ENCODE measurements at regions not wholly inside any gene's neighbourhood (a gene's known extent, or its start where the extent isn't known, plus 50 kb on each side); places are given as distances from the start of the nearest gene placed in this dataset.
"Not testable (repeated sequence)": the region's sequence is repeated elsewhere in the genome, so short reads cannot be mapped to it uniquely, and the experiment has no call there.

DNA sequence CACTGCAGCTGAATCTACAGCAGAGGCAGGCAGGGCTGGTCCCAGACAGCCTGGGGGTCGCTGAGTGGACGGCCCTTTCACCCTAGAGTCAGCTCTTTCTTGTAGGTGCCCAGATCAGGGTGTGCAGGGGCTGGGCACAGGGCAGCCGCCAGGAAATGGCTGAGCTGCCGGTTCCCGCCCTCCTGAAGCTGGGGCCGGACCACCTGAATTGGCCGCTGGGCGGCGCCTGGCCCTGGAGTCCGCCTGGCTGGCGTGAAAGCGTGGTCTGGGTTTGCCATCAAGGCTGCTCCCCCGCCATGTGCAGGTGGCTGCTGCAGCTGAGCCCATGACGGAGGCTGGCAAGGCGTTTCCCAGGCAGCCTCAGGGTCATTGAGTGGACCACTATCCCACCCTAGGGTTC lies 85.7 kb downstream of the POTEM start:
- H2AFZ ChIP-seq (ENCODE audit: low read length); H3K9me3 Mint-ChIP-seq; H3K4me3 Mint-ChIP-seq; H2BK5ac ChIP-seq (ENCODE audit: insufficient read length, low read length); H4K8ac ChIP-seq (replicated peaks; ENCODE audit: insufficient read length, low read depth, low read length); H3K23me2 ChIP-seq (ENCODE audit: insufficient read length, low read depth, low read length, poor library complexity, severe bottlenecking); H3K9ac ChIP-seq (ENCODE audit: extremely low read depth, insufficient read length, low read length); H2BK15ac ChIP-seq (ENCODE audit: low read depth, low read length); H3K27ac Mint-ChIP-seq; H3K27me3 ChIP-seq (ENCODE audit: insufficient read depth, low read length); H3K79me1 ChIP-seq (ENCODE audit: insufficient read depth, low read depth, low read length, poor library complexity, severe bottlenecking); H4K5ac ChIP-seq (ENCODE audit: insufficient read length, low read depth, low read length); H2AK5ac ChIP-seq (ENCODE audit: insufficient read length, low read length); H3K18ac ChIP-seq (ENCODE audit: insufficient read length, low read depth, low read length); H2BK120ac ChIP-seq (ENCODE audit: low read depth, low read length, poor library complexity, severe bottlenecking); H3K14ac ChIP-seq (ENCODE audit: insufficient read depth, low read length); H3K4me2 ChIP-seq (ENCODE audit: insufficient read depth, insufficient read length, low read length); H3K79me2 ChIP-seq (ENCODE audit: insufficient read depth, low read length); H3T11ph ChIP-seq (ENCODE audit: low read length); H3K27me3 Mint-ChIP-seq (ENCODE audit: low read depth); H2BK20ac ChIP-seq (ENCODE audit: low read depth, low read length, poor library complexity, severe bottlenecking); H3K27ac ChIP-seq (ENCODE audit: insufficient read length, low read depth, low read length); H3K23ac ChIP-seq (ENCODE audit: insufficient read length, low read depth, low read length); H4K20me1 ChIP-seq (ENCODE audit: control insufficient read depth, insufficient read depth, insufficient read length); DNase-seq; H3K4me1 ChIP-seq (ENCODE audit: insufficient read depth, low read length); H2BK12ac ChIP-seq (ENCODE audit: insufficient read length, low read depth, low read length); H3K4me1 Mint-ChIP-seq; H3K36me3 Mint-ChIP-seq (ENCODE audit: insufficient read depth in 1 of 3, low read depth in 3 of 3); H4K91ac ChIP-seq (ENCODE audit: insufficient read length, low read depth, low read length); H3K56ac ChIP-seq (ENCODE audit: insufficient read length, low read depth, low read length); H3K4ac ChIP-seq (ENCODE audit: low read depth, low read length); H3K9me3 ChIP-seq (ENCODE audit: control insufficient read depth, low read depth, low read length): not testable (repeated sequence)
- no CpG with 5 or more reads among the region's 15 CpGs for WGBS (ENCODE audit: extremely low coverage, insufficient read length, low lambda C conversion rate)

DNA sequence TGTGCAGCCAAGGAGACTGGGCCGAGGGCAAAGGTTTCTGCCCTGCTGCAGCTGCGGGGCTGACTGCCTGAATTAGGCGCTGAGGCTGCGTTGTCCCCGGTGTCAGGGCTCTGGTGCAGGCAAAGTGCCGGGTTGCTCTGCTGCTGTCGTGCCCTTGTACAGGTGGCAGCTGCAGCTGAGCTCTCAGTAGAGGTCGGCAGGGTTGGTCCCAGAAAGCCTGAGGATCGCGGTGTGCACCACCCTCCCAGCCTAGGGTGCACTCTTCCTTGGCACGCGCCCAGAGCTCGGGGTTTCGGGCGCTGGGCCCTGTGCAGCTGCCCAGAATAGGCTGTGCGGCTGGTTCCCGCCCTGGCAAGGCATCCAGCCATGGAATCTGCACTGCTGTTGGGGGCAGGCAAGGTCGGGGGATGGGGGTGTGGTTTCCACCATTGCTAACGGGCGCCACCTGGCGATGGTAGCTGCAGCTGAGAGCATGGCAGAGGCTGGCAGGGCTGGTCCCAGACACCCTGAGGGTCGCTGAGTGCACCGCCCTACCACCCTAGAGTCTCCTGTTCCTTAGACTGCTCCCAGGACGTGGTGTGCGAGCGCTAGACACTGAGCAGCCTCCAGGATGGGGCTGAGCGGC lies 86.3 kb downstream of the POTEM start:
- H2BK20ac ChIP-seq (ENCODE audit: low read depth, low read length, poor library complexity, severe bottlenecking); H3K23ac ChIP-seq (ENCODE audit: insufficient read length, low read depth, low read length); H2AFZ ChIP-seq (ENCODE audit: low read length); H3K9me3 Mint-ChIP-seq; H3T11ph ChIP-seq (ENCODE audit: low read length); H3K23me2 ChIP-seq (ENCODE audit: insufficient read length, low read depth, low read length, poor library complexity, severe bottlenecking); H3K4ac ChIP-seq (ENCODE audit: low read depth, low read length); H4K91ac ChIP-seq (ENCODE audit: insufficient read length, low read depth, low read length); H3K9ac ChIP-seq (ENCODE audit: extremely low read depth, insufficient read length, low read length); H3K18ac ChIP-seq (ENCODE audit: insufficient read length, low read depth, low read length); DNase-seq; H2BK120ac ChIP-seq (ENCODE audit: low read depth, low read length, poor library complexity, severe bottlenecking); H3K79me2 ChIP-seq (ENCODE audit: insufficient read depth, low read length); H3K27me3 ChIP-seq (ENCODE audit: insufficient read depth, low read length); H3K56ac ChIP-seq (ENCODE audit: insufficient read length, low read depth, low read length); H2BK5ac ChIP-seq (ENCODE audit: insufficient read length, low read length); H3K4me1 Mint-ChIP-seq; H3K9me3 ChIP-seq (ENCODE audit: control insufficient read depth, low read depth, low read length); H2AK5ac ChIP-seq (ENCODE audit: insufficient read length, low read length); H3K27me3 Mint-ChIP-seq (ENCODE audit: low read depth); H2BK15ac ChIP-seq (ENCODE audit: low read depth, low read length); H3K79me1 ChIP-seq (ENCODE audit: insufficient read depth, low read depth, low read length, poor library complexity, severe bottlenecking); H3K27ac ChIP-seq (ENCODE audit: insufficient read length, low read depth, low read length); H3K4me3 Mint-ChIP-seq; H3K4me1 ChIP-seq (ENCODE audit: insufficient read depth, low read length); H4K20me1 ChIP-seq (ENCODE audit: control insufficient read depth, insufficient read depth, insufficient read length); H2BK12ac ChIP-seq (ENCODE audit: insufficient read length, low read depth, low read length); H3K4me2 ChIP-seq (ENCODE audit: insufficient read depth, insufficient read length, low read length); H4K5ac ChIP-seq (ENCODE audit: insufficient read length, low read depth, low read length); H3K14ac ChIP-seq (ENCODE audit: insufficient read depth, low read length); H4K8ac ChIP-seq (replicated peaks; ENCODE audit: insufficient read length, low read depth, low read length); H3K36me3 Mint-ChIP-seq (ENCODE audit: insufficient read depth in 1 of 3, low read depth in 3 of 3); H3K27ac Mint-ChIP-seq: not testable (repeated sequence)
- no CpG with 5 or more reads among the region's 27 CpGs for WGBS (ENCODE audit: extremely low coverage, insufficient read length, low lambda C conversion rate)

Measured in H9 (cell line).